CD4-positive, alpha-beta T cell (primary cell): ENCODE measurements at regions not wholly inside any gene's neighbourhood (a gene's known extent, or its start where the extent isn't known, plus 50 kb on each side); places are given as distances from the start of the nearest gene placed in this dataset.

Source experiments
- ATAC-seq: fragments of 200-7000 bp; cut with Tn5 transposase; one replicate; pipeline ENCODE4 v1.10.0; 2022; ENCODE audit warnings: mild to moderate bottlenecking; ENCODE audit not compliant: poor library complexity
- CTCF ChIA-PET: fragments of 350-600 bp; sonication (Branson Sonifier 250); formaldehyde crosslinking; loops from one replicate; lab custom pipeline; 2021; ENCODE audit warnings: antibody characterized with exemption, inconsistent platforms; lab: Charles Lee
- POLR2A ChIA-PET: fragments of 350-600 bp; sonication (Branson Sonifier 250); formaldehyde crosslinking; loops from one replicate; lab custom pipeline; 2021; ENCODE audit warnings: antibody characterized with exemption, inconsistent platforms; lab: Charles Lee
- DNase-seq, 14 experiments: peaks; one replicate each; pipeline ENCODE4 v3.0.0-alpha.2; 2013 to 2020; ENCODE audit warnings: mixed read lengths in 2 of 14
- H3K27ac ChIP-seq, 2 donors: one replicate each; pipeline versions ENCODE4 v1.5.1 to v1.7.0; 2013; ENCODE audit warnings: low read length in 2 of 2, low read depth in 1 of 2, mild to moderate bottlenecking in 1 of 2
- H3K27me3 ChIP-seq, 2 experiments: 1 replicate in 1 of 2; 2 replicates in 1 of 2; pipeline versions ENCODE4 v1.6.1 to v1.7.0; 2013; ENCODE audit warnings: low read length in 2 of 2, control low read depth in 1 of 2, mild to moderate bottlenecking in 1 of 2, moderate library complexity in 1 of 2; ENCODE audit not compliant: insufficient read depth in 2 of 2, control insufficient read depth in 1 of 2
- H3K36me3 ChIP-seq: one replicate; pipeline ENCODE4 v1.6.1; 2013; ENCODE audit warnings: low read length, control low read depth; ENCODE audit not compliant: insufficient read depth
- H3K4me1 ChIP-seq: one replicate; pipeline ENCODE4 v1.6.1; 2013; ENCODE audit warnings: low read length, control low read depth; ENCODE audit not compliant: insufficient read depth
- H3K4me3 ChIP-seq: one replicate; pipeline ENCODE4 v1.5.1; 2013; ENCODE audit warnings: mild to moderate bottlenecking, low read length, moderate library complexity
- H3K9me3 ChIP-seq, 2 experiments: 1 replicate in 1 of 2; 2 replicates in 1 of 2; pipeline versions ENCODE4 v1.6.1 to v1.7.0; 2013; ENCODE audit warnings: low read length in 2 of 2, mild to moderate bottlenecking in 2 of 2, control low read depth in 1 of 2, moderate library complexity in 1 of 2; ENCODE audit not compliant: control insufficient read depth in 1 of 2, insufficient read depth in 1 of 2
- H3K27ac Mint-ChIP-seq: one replicate; pipeline ENCODE4 v1.8.0; 2020; ENCODE audit warnings: mixed read lengths
- H3K27me3 Mint-ChIP-seq: one replicate; pipeline ENCODE4 v1.8.0; 2021; ENCODE audit warnings: mixed read lengths
- H3K36me3 Mint-ChIP-seq: one replicate; pipeline ENCODE4 v1.8.0; 2021; ENCODE audit warnings: low read depth, mixed read lengths
- H3K4me1 Mint-ChIP-seq: one replicate; pipeline ENCODE4 v1.8.0; 2021; ENCODE audit warnings: low read depth, mixed read lengths
- H3K4me3 Mint-ChIP-seq: one replicate; pipeline ENCODE4 v1.8.0; 2020; ENCODE audit warnings: mild to moderate bottlenecking, mixed read lengths
- H3K9me3 Mint-ChIP-seq: one replicate; pipeline ENCODE4 v1.8.0; 2020; ENCODE audit warnings: mixed read lengths
- intact Hi-C, 2 experiments: fragments of 100-400 bp; cut with DNase I in 1 of 2; cut with micrococcal nuclease in 1 of 2; formaldehyde crosslinking; loops; one replicate each; pipeline versions ENCODE4 v1.15.1 to v1.9.0; 2023 to 2025; cut with DNase I, micrococcal nuclease
- TF ChIP-seq, protein P1 (sequence below): fragments of 200-600 bp; IDR thresholded peaks from one replicate; pipeline ENCODE4 v1.8.0; 2022; ENCODE audit warnings: antibody characterized with exemption, mild to moderate bottlenecking

DNA sequence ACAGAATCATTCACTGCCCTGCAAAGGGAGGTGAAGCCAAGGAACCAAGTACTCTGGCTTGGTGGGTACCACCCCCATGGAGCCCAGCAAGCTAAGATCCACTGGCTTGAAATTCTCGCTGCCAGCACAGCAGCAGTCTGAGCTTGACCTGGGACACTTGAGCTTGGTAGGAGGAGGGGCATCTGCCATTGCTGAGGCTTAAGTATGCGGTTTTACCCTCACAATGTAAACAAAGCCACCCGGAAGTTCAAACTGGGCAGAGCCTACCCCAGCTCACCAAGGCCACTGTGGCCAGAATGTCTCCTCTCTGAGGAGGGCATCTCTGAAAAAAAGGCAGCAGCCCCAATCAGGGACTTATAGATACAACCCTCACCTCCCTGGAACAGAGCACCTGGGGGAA is 1050.0 kb upstream of the GHITM start:
- Histone ChIP-seq H3K9me3 (peaks cover 0 to 17% of the 10 kb centered on the region in 2 experiments), H3K27me3 (no peaks in the 10 kb centered on the region)
- TF ChIP-seq, protein P1, sequence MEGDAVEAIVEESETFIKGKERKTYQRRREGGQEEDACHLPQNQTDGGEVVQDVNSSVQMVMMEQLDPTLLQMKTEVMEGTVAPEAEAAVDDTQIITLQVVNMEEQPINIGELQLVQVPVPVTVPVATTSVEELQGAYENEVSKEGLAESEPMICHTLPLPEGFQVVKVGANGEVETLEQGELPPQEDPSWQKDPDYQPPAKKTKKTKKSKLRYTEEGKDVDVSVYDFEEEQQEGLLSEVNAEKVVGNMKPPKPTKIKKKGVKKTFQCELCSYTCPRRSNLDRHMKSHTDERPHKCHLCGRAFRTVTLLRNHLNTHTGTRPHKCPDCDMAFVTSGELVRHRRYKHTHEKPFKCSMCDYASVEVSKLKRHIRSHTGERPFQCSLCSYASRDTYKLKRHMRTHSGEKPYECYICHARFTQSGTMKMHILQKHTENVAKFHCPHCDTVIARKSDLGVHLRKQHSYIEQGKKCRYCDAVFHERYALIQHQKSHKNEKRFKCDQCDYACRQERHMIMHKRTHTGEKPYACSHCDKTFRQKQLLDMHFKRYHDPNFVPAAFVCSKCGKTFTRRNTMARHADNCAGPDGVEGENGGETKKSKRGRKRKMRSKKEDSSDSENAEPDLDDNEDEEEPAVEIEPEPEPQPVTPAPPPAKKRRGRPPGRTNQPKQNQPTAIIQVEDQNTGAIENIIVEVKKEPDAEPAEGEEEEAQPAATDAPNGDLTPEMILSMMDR, result no peak

DNA sequence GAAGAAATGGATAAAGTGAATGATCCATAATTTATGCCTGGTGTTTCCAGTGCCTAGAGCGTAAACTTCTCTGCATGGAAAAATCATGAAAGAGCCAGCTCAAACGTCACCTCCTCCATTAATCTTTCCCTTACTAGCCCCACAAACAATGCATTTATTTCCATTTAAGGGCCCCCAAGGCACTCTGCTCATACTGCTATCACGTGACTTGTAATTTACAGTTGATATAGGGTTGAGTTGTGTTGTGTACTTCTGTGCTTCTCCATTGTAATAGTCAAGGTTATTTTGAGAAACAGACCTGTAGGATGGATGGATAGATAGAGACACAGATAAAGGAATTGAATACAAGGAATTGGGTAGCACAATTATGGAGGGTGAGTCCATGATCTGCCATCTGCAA is 1034.7 kb upstream of the GHITM start:
- H3K4me1 Mint-ChIP-seq, result no peaks in the 10 kb centered on the region
- Histone ChIP-seq H3K27me3 (no peaks in the 10 kb centered on the region), H3K27ac (no peak overlapping the region), H3K9me3 (peaks cover 0 to 10% of the 10 kb centered on the region in 2 experiments), H3K4me1 (no peaks in the 10 kb centered on the region), H3K36me3 (no peaks in the 10 kb centered on the region), H3K4me3 (no peak overlapping the region)
- H3K27me3 Mint-ChIP-seq, result no peaks in the 10 kb centered on the region
- peaks cover 5% of the 10 kb centered on the region for H3K9me3 Mint-ChIP-seq
- POLR2A ChIA-PET, result no interaction called here
- ATAC-seq (no peak), DNase-seq (no peak)
- TF ChIP-seq, protein P1, result no peak
- no peak overlapping the region for H3K4me3 Mint-ChIP-seq
- CTCF ChIA-PET, result no interaction called here
- no peaks in the 10 kb centered on the region for H3K36me3 Mint-ChIP-seq
- intact Hi-C loops, result no loop called here
- H3K27ac Mint-ChIP-seq, result no peak overlapping the region

More for the DNA sequence above, 1050.0 kb upstream of the GHITM start:
- no peak overlapping the region for H3K27ac Mint-ChIP-seq
- intact Hi-C loops, result no loop called here
- ChIA-PET CTCF (no interaction called here), POLR2A (no interaction called here)
- Histone ChIP-seq H3K36me3 (no peaks in the 10 kb centered on the region), H3K4me3 (no peak overlapping the region), H3K4me1 (no peaks in the 10 kb centered on the region), H3K27ac (no peak overlapping the region)
- peaks cover 2% of the 10 kb centered on the region for H3K9me3 Mint-ChIP-seq
- no peaks in the 10 kb centered on the region for H3K4me1 Mint-ChIP-seq
- ATAC-seq (no peak), DNase-seq (no peak)
- H3K36me3 Mint-ChIP-seq, result no peaks in the 10 kb centered on the region
- H3K27me3 Mint-ChIP-seq, result no peaks in the 10 kb centered on the region
- no peak overlapping the region for H3K4me3 Mint-ChIP-seq

DNA sequence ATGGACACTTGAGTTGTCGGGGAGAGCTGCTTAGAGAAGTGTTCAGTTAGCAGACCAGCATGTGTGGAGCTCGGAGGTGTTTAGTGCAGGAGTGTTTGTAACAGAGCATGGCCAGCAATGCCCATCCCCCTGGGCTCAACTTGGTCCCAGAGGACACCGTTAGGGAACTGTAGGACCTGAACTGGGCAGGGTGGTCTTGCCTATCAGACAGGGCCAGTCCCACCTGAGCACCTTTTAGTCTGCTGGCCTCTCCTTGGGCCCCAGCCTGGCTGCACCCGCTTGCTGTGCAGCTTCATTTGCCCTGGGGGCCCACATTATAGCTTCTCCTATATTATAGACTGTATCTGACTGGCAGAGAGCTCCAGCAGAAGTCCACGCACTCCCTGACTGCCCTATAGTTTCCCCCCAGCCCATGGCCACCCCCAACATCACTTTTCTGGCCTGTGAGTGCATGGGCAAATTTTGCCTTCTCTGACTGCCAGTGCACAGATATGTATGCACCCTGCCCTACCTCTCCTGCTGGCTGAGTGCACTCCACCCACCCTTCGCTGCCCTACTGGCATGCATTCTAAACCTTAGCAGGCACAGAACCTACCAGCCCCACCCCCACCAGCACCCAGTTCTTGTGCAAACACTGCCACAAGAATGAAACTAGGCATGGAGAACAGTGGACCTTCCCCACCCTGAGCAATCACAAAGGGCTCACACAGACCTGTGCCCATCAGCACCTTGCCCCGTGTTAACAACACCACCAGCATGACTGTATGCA is 1030.6 kb upstream of the GHITM start:
- Histone ChIP-seq H3K27ac (no peak overlapping the region), H3K9me3 (peaks cover 0 to 10% of the 10 kb centered on the region in 2 experiments), H3K36me3 (no peaks in the 10 kb centered on the region), H3K27me3 (no peaks in the 10 kb centered on the region), H3K4me3 (no peak overlapping the region), H3K4me1 (no peaks in the 10 kb centered on the region)
- Mint-ChIP-seq H3K27ac (no peak overlapping the region), H3K9me3 (peaks cover 17% of the 10 kb centered on the region), H3K27me3 (no peaks in the 10 kb centered on the region), H3K4me1 (no peaks in the 10 kb centered on the region), H3K4me3 (no peak overlapping the region), H3K36me3 (no peaks in the 10 kb centered on the region)
- intact Hi-C loops, result no loop called here
- POLR2A ChIA-PET, result no interaction called here
- ATAC-seq (no peak), DNase-seq (no peak)
- TF ChIP-seq, protein P1, result no peak
- CTCF ChIA-PET, result no interaction called here
